ENCODE measurements at regions not wholly inside any gene's neighbourhood (a gene's known extent, or its start where the extent isn't known, plus 50 kb on each side); places are given as distances from the start of the nearest gene placed in this dataset.

GRCh38 chr3:150129166-150129565 lies 158.5 kb upstream of the PFN2 start:
- Histone ChIP-seq H4K20me1 (ENCODE audit: insufficient read depth) (no peaks in the 10 kb centered on the region), H3K4me3 (replicated peaks in 1 of 2; ENCODE audit: low read depth in 1 of 2, low read length in 2 of 2) (no peak overlapping the region), H3K79me2 (ENCODE audit: insufficient read depth, low read length) (no peaks in the 10 kb centered on the region), H3K9me2 (ENCODE audit: insufficient read depth) (no peaks in the 10 kb centered on the region), H3K36me3 (ENCODE audit: control insufficient read depth in 1 of 2, insufficient read depth in 2 of 2, low read length in 2 of 2) (no peaks in the 10 kb centered on the region), H3K4me2 (ENCODE audit: low read length) (no peak overlapping the region), H3K27me3 (ENCODE audit: insufficient read depth, low read length) (no peaks in the 10 kb centered on the region), H3K9ac (ENCODE audit: low read length) (no peak overlapping the region), H3K4me1 (ENCODE audit: control insufficient read depth in 1 of 2, insufficient read depth in 2 of 2, low read length in 2 of 2) (no peaks in the 10 kb centered on the region), H3K9me3 (ENCODE audit: control insufficient read depth in 1 of 2, insufficient read depth in 1 of 2, low read depth in 1 of 2, low read length in 2 of 2) (no peaks in the 10 kb centered on the region), H2AFZ (ENCODE audit: low read depth, low read length, poor library complexity, severe bottlenecking) (no peak overlapping the region), H3K27ac (ENCODE audit: low read depth, low read length) (no peak overlapping the region)
- ChIA-PET RAD21 (ENCODE audit: low non-redundant PET in 1 of 2, low total read pairs in 2 of 2, uncharacterized antibody in 2 of 2, unreplicated experiment in 2 of 2) (no interaction called here), POLR2A (no interaction called here), CTCF (no interaction called here)
- no TSS peak for BruUV-seq (replicated peaks)
- no peak for ATAC-seq
- DNase-seq (ENCODE audit: low read depth, low spot score) = no peak
- TF ChIP-seq EZH2 (IDR thresholded peaks at IDR 0.05) (no peak), ATF3 (IDR thresholded peaks at IDR 0.05) (no peak), ZBTB33 (IDR thresholded peaks at IDR 0.05; ENCODE audit: extremely low read depth, insufficient replicate concordance, low read length) (no peak), REST (IDR thresholded peaks at IDR 0.05; ENCODE audit: low read depth) (no peak), YY1 (IDR thresholded peaks at IDR 0.05; ENCODE audit: extremely low read depth, insufficient replicate concordance, low read depth, low read length) (no peak), EZH2phosphoT487 (IDR thresholded peaks at IDR 0.05; ENCODE audit: borderline replicate concordance) (no peak), ZNF274 (IDR thresholded peaks at IDR 0.05; ENCODE audit: low read depth, low read length) (no peak), SRF (IDR thresholded peaks at IDR 0.05; ENCODE audit: low read depth) (no peak), SP1 (IDR thresholded peaks at IDR 0.05; ENCODE audit: low read depth) (no peak), SIN3A (IDR thresholded peaks at IDR 0.05; ENCODE audit: low read depth) (no peak), FOSL1 (IDR thresholded peaks at IDR 0.05; ENCODE audit: low read depth) (no peak), CBX3 (IDR thresholded peaks at IDR 0.05; ENCODE audit: low read depth) (no peak), RAD21 (IDR thresholded peaks at IDR 0.05; ENCODE audit: low read depth) (no peak), CEBPB (IDR thresholded peaks at IDR 0.05; ENCODE audit: low read depth) (no peak), TCF7L2 (IDR thresholded peaks at IDR 0.05; ENCODE audit: borderline replicate concordance, extremely low read depth, insufficient read depth, insufficient read length) (no peak), CTCF (IDR thresholded peaks at IDR 0.05 in 2 of 3, conservative IDR thresholded peaks at IDR 0.05 in 1 of 3; ENCODE audit: borderline replicate concordance in 1 of 3, insufficient read depth in 1 of 3, low read depth in 2 of 3, low read length in 2 of 3) (no peak), EGR1 (IDR thresholded peaks at IDR 0.05; ENCODE audit: low read depth) (no peak)
- intact Hi-C loops (cut with micrococcal nuclease) = no loop called here

Data from HCT116 (cell line).